NCI-H526 treated with DMSO at 0.1 percent for 48 hours (cell line): ENCODE measurements at regions not wholly inside any gene's neighbourhood (a gene's known extent, or its start where the extent isn't known, plus 50 kb on each side); places are given as distances from the start of the nearest gene placed in this dataset.
A peak's percentile ranks its signal among the peaks of the same experiment; 100 is the strongest.

Source experiments
- DNase-seq: peaks from one replicate; lab custom pipeline; 2025; lab: John Stamatoyannopoulos, UW

- DNase-seq, result no peak
These were observed 366.6 kb upstream of the CLNK start for GRCh38 chr4:11051181-11051580.

GRCh38 chr4:11050766-11051165 lies 366.2 kb upstream of the CLNK start:
- no peak for DNase-seq

GRCh38 chr4:11049001-11049400 lies 364.4 kb upstream of the CLNK start:
- no peak for DNase-seq

- DNase-seq, result peak; percentile 56
These were observed 358.2 kb upstream of the CLNK start for GRCh38 chr4:11042760-11043159.

- DNase-seq, result no peak
These were observed 355.1 kb upstream of the CLNK start for GRCh38 chr4:11039634-11040131.

- no peak for DNase-seq
These were observed 354.4 kb upstream of the CLNK start for GRCh38 chr4:11038926-11039325.

- no peak for DNase-seq
These were observed 353.1 kb upstream of the CLNK start for GRCh38 chr4:11037637-11038036.

GRCh38 chr4:11028334-11028733 lies 343.8 kb upstream of the CLNK start:
- DNase-seq, result no peak

GRCh38 chr4:11021333-11021732 lies 336.8 kb upstream of the CLNK start:
- no peak for DNase-seq

GRCh38 chr4:11019451-11020240 lies 335.1 kb upstream of the CLNK start:
- DNase-seq, result no peak

GRCh38 chr4:11014199-11014598 lies 329.6 kb upstream of the CLNK start:
- no peak for DNase-seq

GRCh38 chr4:11013094-11013664 lies 328.6 kb upstream of the CLNK start:
- no peak for DNase-seq

- no peak for DNase-seq
These were observed 326.7 kb upstream of the CLNK start for GRCh38 chr4:11011249-11011648.

GRCh38 chr4:11010624-11011023 lies 326.1 kb upstream of the CLNK start:
- DNase-seq, result no peak

GRCh38 chr4:11009281-11009680 lies 324.7 kb upstream of the CLNK start:
- no peak for DNase-seq

- DNase-seq, result no peak
These were observed 320.7 kb upstream of the CLNK start for GRCh38 chr4:11005300-11005699.

GRCh38 chr4:11004818-11005217 lies 320.2 kb upstream of the CLNK start:
- DNase-seq, result no peak

GRCh38 chr4:11002961-11003360 lies 318.4 kb upstream of the CLNK start:
- no peak for DNase-seq

- no peak for DNase-seq
These were observed 314.3 kb upstream of the CLNK start for GRCh38 chr4:10998846-10999245.

GRCh38 chr4:10984815-10985214 lies 300.2 kb upstream of the CLNK start:
- DNase-seq, result no peak

- DNase-seq, result no peak
These were observed 299.5 kb upstream of the CLNK start for GRCh38 chr4:10983885-10984640.

GRCh38 chr4:10983268-10983667 lies 298.7 kb upstream of the CLNK start:
- DNase-seq, result no peak

- no peak for DNase-seq
These were observed 297.7 kb upstream of the CLNK start for GRCh38 chr4:10982305-10982704.
